Fibroblast of skin of back (primary cell): ENCODE measurements at regions not wholly inside any gene's neighbourhood (a gene's known extent, or its start where the extent isn't known, plus 50 kb on each side); places are given as distances from the start of the nearest gene placed in this dataset.

Experiments used
- DNase-seq: peaks from one replicate; pipeline ENCODE4 v3.0.0-alpha.2; 2013

GRCh38 chr3:99186016-99186415 lies 284.5 kb upstream of the DCBLD2 start:
- no peak for DNase-seq

GRCh38 chr3:99176169-99176964 lies 274.9 kb upstream of the DCBLD2 start:
- DNase-seq: no peak

- no peak for DNase-seq
These were observed 273.8 kb upstream of the DCBLD2 start for GRCh38 chr3:99175276-99175812.

GRCh38 chr3:99172736-99173657 lies 271.5 kb upstream of the DCBLD2 start:
- peak; percentile 80 for DNase-seq

- DNase-seq: no peak
These were observed 270.3 kb upstream of the DCBLD2 start for GRCh38 chr3:99171800-99172199.

- DNase-seq: no peak
These were observed 269.5 kb upstream of the DCBLD2 start for GRCh38 chr3:99170867-99171517.

- peak; percentile 60 for DNase-seq
These were observed 265.6 kb upstream of the DCBLD2 start for GRCh38 chr3:99167071-99167470.

- DNase-seq: no peak
These were observed 261.8 kb upstream of the DCBLD2 start for GRCh38 chr3:99163314-99163713.

- no peak for DNase-seq
These were observed 257.8 kb upstream of the DCBLD2 start for GRCh38 chr3:99159220-99159762.

- DNase-seq: no peak
These were observed 243.5 kb upstream of the DCBLD2 start for GRCh38 chr3:99145031-99145430.

- DNase-seq: no peak
These were observed 242.0 kb upstream of the DCBLD2 start for GRCh38 chr3:99143493-99143892.

GRCh38 chr3:99134986-99135385 lies 233.5 kb upstream of the DCBLD2 start:
- peak; percentile 64 for DNase-seq

- DNase-seq: peak; percentile 81
These were observed 230.4 kb upstream of the DCBLD2 start for GRCh38 chr3:99131876-99132275.

GRCh38 chr3:99128725-99129505 lies 227.4 kb upstream of the DCBLD2 start:
- peak; percentile 100 for DNase-seq

- DNase-seq: peak; percentile 37
These were observed 226.7 kb upstream of the DCBLD2 start for GRCh38 chr3:99128235-99128634.

- DNase-seq: peak; percentile 67
These were observed 224.8 kb upstream of the DCBLD2 start for GRCh38 chr3:99126316-99126715.

GRCh38 chr3:99119385-99119784 lies 217.9 kb upstream of the DCBLD2 start:
- peak; percentile 40 for DNase-seq

- peak; percentile 89 for DNase-seq
These were observed 216.9 kb upstream of the DCBLD2 start for GRCh38 chr3:99118381-99118780.

GRCh38 chr3:99114565-99115291 lies 213.2 kb upstream of the DCBLD2 start:
- peak; percentile 73 for DNase-seq

- peak; percentile 28 for DNase-seq
These were observed 209.7 kb upstream of the DCBLD2 start for GRCh38 chr3:99111235-99111634.

- DNase-seq: no peak
These were observed 208.9 kb upstream of the DCBLD2 start for GRCh38 chr3:99110401-99110800.
